B cell (primary cell): ENCODE measurements at regions not wholly inside any gene's neighbourhood (a gene's known extent, or its start where the extent isn't known, plus 50 kb on each side); places are given as distances from the start of the nearest gene placed in this dataset.

ENCODE experiments used
- CTCF ChIP-seq: fragments of 200-600 bp; IDR thresholded peaks from one replicate; pipeline ENCODE4 v1.8.0; 2022; ENCODE audit warnings: antibody characterized with exemption, mild to moderate bottlenecking
- EZH2 ChIP-seq: IDR thresholded peaks from 2 replicates; pipeline ENCODE4 v1.6.1; 2012; ENCODE audit warnings: borderline replicate concordance, low read depth, mild to moderate bottlenecking, moderate library complexity, low read length; ENCODE audit not compliant: insufficient read depth, poor library complexity, severe bottlenecking

GRCh38 chr14:101010293-101010692 lies 106.8 kb upstream of the RTL1 start:
- no peak for TF ChIP-seq CTCF
- no peak for TF ChIP-seq EZH2
